ENCODE measurements at regions not wholly inside any gene's neighbourhood (a gene's known extent, or its start where the extent isn't known, plus 50 kb on each side); places are given as distances from the start of the nearest gene placed in this dataset.

- Mint-ChIP-seq H3K4me1 (no peaks in the 10 kb centered on the region), H3K4me3 (no peak overlapping the region), H3K9me3 (no peaks in the 10 kb centered on the region), H3K27me3 (ENCODE audit: low read depth in 2 of 2) (peaks cover under 1% of the 10 kb centered on the region in 2 donors), H3K27ac (no peak overlapping the region), H3K36me3 (no peaks in the 10 kb centered on the region)
- no peak overlapping the region for H3K4me3 ChIP-seq (ENCODE audit: low read length)
- H3K4me1 ChIP-seq (ENCODE audit: control insufficient read depth, insufficient read depth, low read length) = peaks cover 3% of the 10 kb centered on the region
- no peaks in the 10 kb centered on the region for H3K9me3 ChIP-seq (ENCODE audit: control insufficient read depth, insufficient read depth, low read length)
- peak in 1 of 2 donors; percentile 10 for DNase-seq
- H3K27me3 ChIP-seq (ENCODE audit: control insufficient read depth, insufficient read depth, low read length) = no peaks in the 10 kb centered on the region
- intact Hi-C loops (cut with micrococcal nuclease) = no loop called here
- whole genome bisulfite sequencing (ENCODE audit: insufficient coverage) = 64% methylated on average over 12 of the region's 12 CpGs
- ATAC-seq = no peak
- no peaks in the 10 kb centered on the region for H3K36me3 ChIP-seq (ENCODE audit: control insufficient read depth, insufficient read depth, low read length)
- no peak overlapping the region for H3K27ac ChIP-seq (ENCODE audit: low read length)
- no peak for TF ChIP-seq CTCF (IDR thresholded peaks at IDR 0.05)
Measured at GRCh38 chr9:129282272-129282671, 104.2 kb upstream of the IER5L start.

- H3K4me1 Mint-ChIP-seq = no peaks in the 10 kb centered on the region
- DNase-seq (peak in 1 of 2 donors; percentile 8), ATAC-seq (no peak)
- no peak overlapping the region for H3K4me3 Mint-ChIP-seq
- no peak overlapping the region for H3K27ac Mint-ChIP-seq
- Histone ChIP-seq H3K9me3 (ENCODE audit: control insufficient read depth, insufficient read depth, low read length) (no peaks in the 10 kb centered on the region), H3K27ac (ENCODE audit: low read length) (no peak overlapping the region), H3K27me3 (ENCODE audit: control insufficient read depth, insufficient read depth, low read length) (no peaks in the 10 kb centered on the region), H3K4me3 (ENCODE audit: low read length) (no peak overlapping the region), H3K36me3 (ENCODE audit: control insufficient read depth, insufficient read depth, low read length) (no peaks in the 10 kb centered on the region), H3K4me1 (ENCODE audit: control insufficient read depth, insufficient read depth, low read length) (peaks cover 3% of the 10 kb centered on the region)
- 91% methylated on average over 15 of the region's 16 CpGs for WGBS (ENCODE audit: insufficient coverage)
- H3K27me3 Mint-ChIP-seq (ENCODE audit: low read depth in 2 of 2) = peaks cover 7% of the 10 kb centered on the region in 2 donors
- no peaks in the 10 kb centered on the region for H3K9me3 Mint-ChIP-seq
- TF ChIP-seq CTCF (IDR thresholded peaks at IDR 0.05) = no peak
- intact Hi-C loops (cut with micrococcal nuclease) = no loop called here
- no peaks in the 10 kb centered on the region for H3K36me3 Mint-ChIP-seq
Measured at GRCh38 chr9:129281506-129282145, 103.6 kb upstream of the IER5L start.

GRCh38 chr9:129280623-129281271 is 102.7 kb upstream of the IER5L start:
- TF ChIP-seq CTCF (IDR thresholded peaks at IDR 0.05) = no peak
- ATAC-seq (no peak), DNase-seq (peak in 1 of 2 donors; percentile 11)
- 83% methylated on average over 8 of the region's 8 CpGs for WGBS (ENCODE audit: insufficient coverage)
- no peaks in the 10 kb centered on the region for H3K36me3 ChIP-seq (ENCODE audit: control insufficient read depth, insufficient read depth, low read length)
- intact Hi-C loops (cut with micrococcal nuclease) = no loop called here
- peaks cover 10 to 12% of the 10 kb centered on the region in 2 donors for H3K27me3 Mint-ChIP-seq (ENCODE audit: low read depth in 2 of 2)
- no peaks in the 10 kb centered on the region for H3K27me3 ChIP-seq (ENCODE audit: control insufficient read depth, insufficient read depth, low read length)
- H3K4me1 Mint-ChIP-seq = no peaks in the 10 kb centered on the region
- no peaks in the 10 kb centered on the region for H3K9me3 Mint-ChIP-seq
- no peak overlapping the region for H3K4me3 ChIP-seq (ENCODE audit: low read length)
- no peak overlapping the region for H3K27ac ChIP-seq (ENCODE audit: low read length)
- no peaks in the 10 kb centered on the region for H3K9me3 ChIP-seq (ENCODE audit: control insufficient read depth, insufficient read depth, low read length)
- no peak overlapping the region for H3K27ac Mint-ChIP-seq
- peaks cover 3% of the 10 kb centered on the region for H3K4me1 ChIP-seq (ENCODE audit: control insufficient read depth, insufficient read depth, low read length)
- H3K4me3 Mint-ChIP-seq = no peak overlapping the region
- H3K36me3 Mint-ChIP-seq = no peaks in the 10 kb centered on the region

Data from natural killer cell (primary cell).